ENCODE measurements at regions not wholly inside any gene's neighbourhood (a gene's known extent, or its start where the extent isn't known, plus 50 kb on each side); places are given as distances from the start of the nearest gene placed in this dataset.
"Not testable (repeated sequence)": the region's sequence is repeated elsewhere in the genome, so short reads cannot be mapped to it uniquely, and the experiment has no call there.

DNA sequence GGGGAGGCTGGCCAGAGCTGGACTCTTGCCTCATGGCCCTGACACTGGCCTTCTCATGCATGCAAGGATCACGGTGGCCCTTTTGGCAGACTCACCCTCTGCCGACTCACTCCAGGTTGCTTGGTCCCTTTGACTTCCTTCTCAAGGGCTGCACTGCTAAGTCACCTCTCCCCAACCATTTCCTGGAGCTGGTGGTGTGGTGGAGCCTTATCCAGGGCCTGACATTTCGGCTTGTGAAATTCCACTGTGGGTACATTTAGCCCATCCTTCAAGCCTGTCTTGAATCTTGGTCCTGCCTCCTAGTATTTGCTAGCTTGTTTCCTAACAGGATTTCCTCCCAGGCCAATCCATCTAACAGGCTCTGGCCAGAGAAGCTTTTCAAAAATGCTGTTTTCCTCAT is 52.6 kb upstream of the JUN start:
- no peak for DNase-seq

DNA sequence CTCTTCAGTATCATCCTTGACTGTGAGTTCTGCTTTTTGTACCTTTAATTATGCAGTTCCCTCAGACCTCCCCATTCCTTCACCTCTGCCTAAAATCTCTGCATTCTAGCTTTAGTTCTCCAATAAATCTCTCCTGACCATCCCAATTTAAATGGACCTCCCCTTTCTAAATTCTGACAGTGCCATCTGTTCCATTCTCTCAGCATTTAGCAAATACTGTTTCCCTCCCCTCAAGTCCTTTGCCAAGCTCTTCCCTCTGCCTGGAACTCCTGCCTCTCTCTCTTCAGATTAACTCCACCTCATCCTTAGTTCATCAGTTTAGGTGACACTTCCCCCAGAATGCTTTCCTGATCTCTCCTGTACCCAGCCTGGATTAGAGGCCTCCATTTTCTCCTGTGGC is 54.0 kb upstream of the JUN start:
- DNase-seq: no peak

- DNase-seq: no peak
Measured at GRCh38 chr1:58839147-58839795, 55.4 kb upstream of the JUN start.

DNA sequence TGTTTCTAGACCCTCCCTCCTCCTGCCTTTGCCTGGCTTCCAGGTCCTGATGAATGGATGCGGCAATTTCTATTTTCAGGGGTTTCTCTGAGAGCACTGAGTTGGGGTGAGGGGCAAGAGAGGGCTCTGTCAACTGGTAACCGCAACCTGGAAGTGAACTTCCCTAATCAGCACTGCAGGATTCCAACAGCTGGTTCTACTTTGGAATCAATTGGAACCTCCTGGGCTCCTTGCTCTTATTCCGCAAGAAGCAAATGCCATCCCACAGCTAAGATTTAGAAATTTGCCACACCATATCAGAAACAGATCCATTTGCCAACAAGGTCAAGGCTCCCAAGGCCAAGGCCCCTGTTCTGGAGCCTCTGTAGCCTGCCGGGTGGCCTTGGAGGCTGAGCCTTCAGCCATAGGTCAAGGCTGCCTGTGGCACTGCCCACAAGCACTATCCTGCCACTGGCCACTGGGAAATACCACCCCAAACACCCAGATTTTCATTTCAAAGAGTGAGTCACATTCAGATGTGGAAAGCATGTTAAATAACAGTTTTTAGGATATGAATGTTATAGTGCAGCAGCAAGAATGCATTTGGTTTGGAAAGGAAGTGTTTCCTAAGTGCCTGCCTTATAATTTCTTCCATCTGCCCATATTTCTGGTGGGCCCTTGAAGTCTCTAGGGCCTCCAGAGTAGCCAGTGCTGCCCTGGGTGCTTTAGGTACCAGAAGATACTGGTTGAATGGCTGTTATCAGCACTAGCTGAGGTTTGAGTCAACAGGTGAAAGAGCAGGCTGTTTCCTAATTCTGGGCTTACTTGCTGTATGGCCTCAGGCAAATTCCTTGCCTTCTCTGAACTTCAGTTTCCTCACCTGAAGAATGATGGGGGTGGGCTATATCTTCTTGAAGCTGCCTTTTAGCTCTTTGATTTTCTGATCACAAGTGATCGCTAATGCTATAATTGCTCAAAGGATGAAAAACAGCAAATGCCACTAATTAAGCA is 56.3 kb upstream of the JUN start:
- no peak for DNase-seq

GRCh38 chr1:58841455-58841854 is 57.6 kb upstream of the JUN start:
- DNase-seq: no peak

DNA sequence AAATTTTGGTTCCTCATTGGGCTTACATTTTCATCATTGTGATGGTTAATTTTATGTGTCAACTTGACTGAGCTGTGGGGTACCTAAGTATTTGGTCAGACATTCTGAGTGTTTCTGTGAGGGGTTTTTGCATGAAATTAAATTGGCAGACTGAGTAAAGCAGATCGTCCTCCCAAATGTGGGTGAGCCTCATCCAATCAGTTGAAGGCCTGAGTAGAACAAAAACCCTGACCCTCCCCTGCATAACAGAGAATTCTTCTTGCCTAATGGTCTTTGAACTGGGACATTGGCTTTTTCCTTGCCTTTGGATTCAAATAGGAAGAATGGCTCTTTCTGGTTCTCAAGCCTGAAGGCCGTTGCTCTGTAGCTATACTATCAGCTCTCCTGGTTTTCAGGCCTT is 59.1 kb upstream of the JUN start:
- DNase-seq: no peak

DNA sequence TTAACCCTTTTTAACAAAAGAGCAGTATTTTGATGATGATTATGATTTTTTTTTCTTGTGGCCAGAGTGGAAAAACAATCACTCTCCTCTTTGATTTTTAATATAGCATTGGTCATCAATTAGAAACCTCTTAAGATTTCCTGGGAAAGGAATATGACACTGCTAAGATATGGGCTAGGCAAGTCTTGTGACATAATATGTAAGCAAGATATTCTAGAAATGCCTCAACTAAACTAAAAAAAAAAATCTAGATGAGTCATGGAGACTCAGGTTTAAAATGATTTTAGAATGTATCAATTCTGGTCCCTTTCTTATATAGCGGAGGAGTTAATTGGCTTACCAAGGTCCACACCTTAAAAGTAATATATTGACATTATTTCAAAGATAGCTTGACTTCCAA is 60.3 kb upstream of the JUN start:
- DNase-seq: no peak

GRCh38 chr1:58845942-58846341 is 62.1 kb upstream of the JUN start:
- no peak for DNase-seq

DNA sequence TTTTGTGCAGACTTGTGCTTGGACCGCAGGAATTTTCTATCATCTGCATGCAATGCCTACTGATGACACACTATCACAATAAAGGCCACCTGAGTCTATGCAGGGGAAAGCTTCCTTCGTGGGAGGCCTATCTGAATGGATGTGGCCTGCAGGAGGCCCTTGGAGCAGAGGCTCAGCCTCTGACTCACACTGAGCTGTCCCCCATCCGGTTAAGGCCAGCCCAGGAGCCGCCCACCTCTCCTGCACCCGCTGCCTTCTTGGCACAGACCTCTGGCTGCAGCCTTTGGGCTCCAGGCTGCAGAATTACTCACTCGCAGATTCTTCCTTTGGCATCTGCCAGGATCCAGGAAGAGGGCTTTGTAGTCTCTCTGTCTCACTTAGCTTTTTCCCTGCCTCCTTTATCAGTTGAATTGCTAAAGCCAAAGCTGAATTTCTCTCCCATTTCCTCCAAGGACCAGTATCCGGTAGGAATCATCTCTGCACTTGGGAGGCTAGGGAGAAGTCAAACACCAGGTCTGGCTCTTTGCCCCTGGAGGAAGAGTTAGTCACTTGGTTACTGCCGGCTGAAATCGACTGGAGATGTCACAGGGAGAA is 65.1 kb upstream of the JUN start:
- no peak for DNase-seq

DNA sequence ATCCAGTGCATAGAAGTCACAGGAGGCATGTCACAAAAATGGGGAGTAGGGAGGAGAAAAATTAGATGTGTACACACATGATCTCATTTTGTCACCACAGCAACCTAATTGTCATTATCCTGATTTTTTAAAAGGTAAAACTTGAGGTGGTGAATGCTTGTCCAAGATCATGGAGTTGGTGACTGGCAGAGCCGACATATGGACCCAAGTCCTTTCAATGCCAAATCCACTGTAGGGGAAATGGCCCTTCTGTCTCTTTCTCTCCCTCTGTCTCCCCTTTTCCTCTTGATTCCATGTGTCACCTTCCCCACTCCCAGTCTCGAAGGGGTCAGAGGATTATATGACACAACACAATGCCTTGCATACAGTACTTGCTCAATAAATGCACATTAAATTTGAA is 65.7 kb upstream of the JUN start:
- no peak for DNase-seq

DNA sequence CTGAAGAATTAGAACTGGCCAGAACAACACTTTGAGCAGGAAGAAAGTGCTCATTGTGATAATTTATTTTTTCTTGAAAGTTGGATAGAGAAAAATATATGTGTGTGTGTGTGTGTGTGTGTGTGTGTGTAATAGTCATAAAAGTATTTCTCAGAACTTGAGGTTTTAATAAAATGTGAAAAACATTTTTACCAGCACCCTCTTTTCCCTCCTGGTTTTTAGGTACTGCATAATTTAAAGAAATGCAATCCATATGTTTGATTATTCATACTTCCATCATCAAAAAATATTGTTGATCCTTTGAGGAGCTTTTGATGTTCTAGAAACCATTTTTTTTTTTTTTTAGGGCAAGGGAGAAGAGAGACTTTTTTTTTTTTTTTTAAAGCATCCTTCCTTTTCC is 66.8 kb upstream of the JUN start:
- DNase-seq: no peak

- no peak for DNase-seq
Measured at GRCh38 chr1:58852731-58853485, 69.1 kb upstream of the JUN start.

DNA sequence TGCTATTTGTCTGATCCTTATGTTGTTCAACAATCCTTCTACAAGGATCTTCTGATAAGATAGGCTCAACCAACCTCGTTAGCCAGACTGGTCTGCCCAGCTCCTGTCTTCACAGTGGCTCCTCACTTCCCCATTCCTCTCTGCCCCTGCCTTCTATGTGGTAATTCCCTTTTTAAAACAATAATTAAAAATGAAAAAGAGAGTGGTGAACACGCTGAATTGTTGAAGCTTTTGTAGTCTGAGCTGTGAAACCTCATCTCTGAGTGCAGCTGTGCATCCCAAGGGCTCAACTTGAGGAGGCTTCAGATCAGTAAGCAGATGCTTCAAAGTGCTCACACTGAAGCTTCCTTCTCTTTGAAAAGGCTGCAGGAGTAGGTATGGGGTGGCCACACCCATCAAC is 70.7 kb upstream of the JUN start:
- no peak for DNase-seq

GRCh38 chr1:58855274-58856165 is 71.7 kb upstream of the JUN start:
- DNase-seq: no peak

DNA sequence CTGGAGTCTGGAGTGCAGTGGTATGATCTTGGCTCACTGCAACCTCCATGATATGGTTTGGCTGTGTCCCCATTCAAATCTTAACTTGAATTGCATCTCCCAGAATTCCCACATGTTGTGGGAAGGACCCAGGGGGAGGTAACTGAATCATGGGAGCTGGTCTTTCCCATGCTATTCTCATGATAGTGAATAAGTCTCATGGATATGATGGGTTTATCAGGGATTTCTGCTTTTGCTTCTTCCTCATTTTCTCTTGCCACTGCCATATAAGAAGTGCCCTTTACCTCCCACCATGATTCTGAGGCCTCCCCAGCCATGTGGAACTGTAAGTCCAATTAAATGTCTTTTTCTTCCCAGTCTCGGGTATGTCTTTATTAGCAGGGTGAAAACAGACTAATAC is 72.4 kb upstream of the JUN start:
- DNase-seq: not testable (repeated sequence)

- DNase-seq: no peak
Measured at GRCh38 chr1:58857680-58858673, 74.1 kb upstream of the JUN start.

- DNase-seq: no peak
Measured at GRCh38 chr1:58859769-58860485, 76.1 kb upstream of the JUN start.

- no peak for DNase-seq
Measured at GRCh38 chr1:58861076-58861475, 77.2 kb upstream of the JUN start.

DNA sequence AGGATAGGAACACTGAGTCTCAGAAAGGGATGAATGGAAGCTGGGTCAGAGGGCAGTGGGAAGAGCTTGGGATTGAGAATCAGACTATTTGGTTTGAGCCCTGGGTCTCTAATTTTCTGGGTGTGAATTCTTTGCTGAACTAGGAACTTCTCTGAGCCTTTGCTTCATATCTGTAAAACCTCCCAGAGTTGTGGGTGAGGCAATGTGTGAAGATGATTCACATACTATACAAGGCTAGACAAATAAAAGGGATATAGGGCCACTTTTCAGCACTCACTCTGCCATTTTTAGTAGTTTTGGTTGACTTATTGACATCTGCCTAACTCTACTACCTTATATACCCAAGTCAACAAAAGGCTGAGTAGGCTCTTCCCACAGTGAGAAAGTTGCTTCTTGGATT is 77.7 kb upstream of the JUN start:
- DNase-seq: no peak

- no peak for DNase-seq
Measured at GRCh38 chr1:58862728-58863385, 79.0 kb upstream of the JUN start.

All from NCI-H1092 (cell line).